HEK293 (cell line): ENCODE measurements at regions not wholly inside any gene's neighbourhood (a gene's known extent, or its start where the extent isn't known, plus 50 kb on each side); places are given as distances from the start of the nearest gene placed in this dataset.

ENCODE experiments used
- ATF2 ChIP-seq: fragments of 450-650 bp; formaldehyde crosslinking; IDR thresholded peaks from 2 replicates; pipeline ENCODE4 v1.5.1; 2016; ENCODE audit warnings: missing biosample characterization, missing genetic modification characterization, low read depth
- CTCF ChIP-seq: fragments of 450-650 bp; formaldehyde crosslinking; IDR thresholded peaks from 2 replicates; pipeline ENCODE4 v1.5.1; 2016; ENCODE audit warnings: missing biosample characterization, missing genetic modification characterization
- TCF7L2 ChIP-seq: IDR thresholded peaks from 2 replicates; pipeline ENCODE4 v1.6.1; 2011; ENCODE audit warnings: low read depth, mild to moderate bottlenecking, inconsistent platforms, low read length, moderate library complexity, borderline replicate concordance
- ZBTB20 ChIP-seq: fragments of 450-650 bp; formaldehyde crosslinking; IDR thresholded peaks from 2 replicates; pipeline ENCODE4 v1.5.1; 2016; ENCODE audit warnings: missing biosample characterization, missing genetic modification characterization
- ZBTB26 ChIP-seq: fragments of 450-650 bp; formaldehyde crosslinking; optimal IDR thresholded peaks from 2 replicates; pipeline ENCODE3; 2016; ENCODE audit warnings: missing biosample characterization, mild to moderate bottlenecking, missing genetic modification characterization
- ZNF121 ChIP-seq: fragments of 450-650 bp; formaldehyde crosslinking; IDR thresholded peaks from 2 replicates; pipeline ENCODE4 v1.5.1; 2016; ENCODE audit warnings: missing biosample characterization, missing genetic modification characterization
- ZNF202 ChIP-seq: fragments of 450-650 bp; formaldehyde crosslinking; IDR thresholded peaks from 2 replicates; pipeline ENCODE4 v1.5.1; 2016; ENCODE audit warnings: missing biosample characterization, missing genetic modification characterization, borderline replicate concordance
- ZNF26 ChIP-seq: fragments of 450-650 bp; formaldehyde crosslinking; IDR thresholded peaks from 2 replicates; pipeline ENCODE4 v1.5.1; 2016; ENCODE audit warnings: missing biosample characterization, missing genetic modification characterization
- ZNF398 ChIP-seq: fragments of 450-650 bp; formaldehyde crosslinking; IDR thresholded peaks from 2 replicates; pipeline ENCODE4 v1.5.1; 2017; ENCODE audit warnings: missing biosample characterization, missing genetic modification characterization
- ZNF513 ChIP-seq: fragments of 450-650 bp; IDR thresholded peaks from 2 replicates; pipeline ENCODE4 v1.5.1; 2018; ENCODE audit warnings: missing biosample characterization, missing genetic modification characterization
- ZNF677 ChIP-seq: fragments of 450-650 bp; IDR thresholded peaks from 2 replicates; pipeline ENCODE4 v1.5.0; 2018; ENCODE audit warnings: missing biosample characterization, mild to moderate bottlenecking, missing genetic modification characterization, moderate library complexity
- ZNF792 ChIP-seq: fragments of 450-650 bp; formaldehyde crosslinking; IDR thresholded peaks from 2 replicates; pipeline ENCODE4 v1.5.1; 2016; ENCODE audit warnings: missing biosample characterization, missing genetic modification characterization
- ZXDB ChIP-seq: fragments of 450-650 bp; formaldehyde crosslinking; IDR thresholded peaks from 2 replicates; pipeline ENCODE4 v1.5.1; 2016; ENCODE audit warnings: missing biosample characterization, missing genetic modification characterization

- TF ChIP-seq ZBTB26 (no peak), ZNF677 (tag by site-specific recombination) (no peak), CTCF (tag by site-specific recombination) (no peak), TCF7L2 (no peak), ZNF398 (tag by site-specific recombination) (no peak), ZNF513 (tag by site-specific recombination) (no peak), ZBTB20 (tag by site-specific recombination) (no peak), ZNF792 (tag by site-specific recombination) (no peak), ZNF26 (tag by site-specific recombination) (no peak), ZXDB (no peak), ZNF121 (no peak), ZNF202 (tag by site-specific recombination) (no peak), ATF2 (tag by site-specific recombination) (no peak)
Measured at GRCh38 chr12:89157413-89157812, 194.9 kb downstream of the DUSP6 start.
